ENCODE measurements at regions not wholly inside any gene's neighbourhood (a gene's known extent, or its start where the extent isn't known, plus 50 kb on each side); places are given as distances from the start of the nearest gene placed in this dataset.
A peak's percentile ranks its signal among the peaks of the same experiment; 100 is the strongest.

GRCh38 chr9:69955536-69956355 lies 87.9 kb upstream of the MAMDC2 start:
- no CpG with 5 or more reads among the region's 6 CpGs for WGBS (ENCODE audit: extremely low coverage, insufficient coverage, insufficient read length)
- no peaks in the 10 kb centered on the region for H3K79me2 ChIP-seq (ENCODE audit: control insufficient read depth, insufficient read depth, low read length, poor library complexity)
- H2BK5ac ChIP-seq (ENCODE audit: low read depth, low read length, poor library complexity): no peak overlapping the region
- H3K23ac ChIP-seq (ENCODE audit: low read length): no peak overlapping the region
- H4K91ac ChIP-seq (ENCODE audit: low read depth, low read length): no peak overlapping the region
- H3K9me3 ChIP-seq (ENCODE audit: insufficient read depth, low read depth, low read length): no peaks in the 10 kb centered on the region
- no peaks in the 10 kb centered on the region for H3K27me3 ChIP-seq (ENCODE audit: insufficient read depth, low read length)
- H3K27ac ChIP-seq (ENCODE audit: low read depth, low read length): no peak overlapping the region
- H2BK120ac ChIP-seq (ENCODE audit: insufficient read depth, low read length, poor library complexity): no peak overlapping the region
- H3K4me2 ChIP-seq (ENCODE audit: low read length): no peak overlapping the region
- H3K18ac ChIP-seq (ENCODE audit: low read length): no peak overlapping the region
- no peak overlapping the region for H3K4ac ChIP-seq (ENCODE audit: low read depth, low read length)
- H2AK5ac ChIP-seq (ENCODE audit: low read length): no peak overlapping the region
- H3K4me3 ChIP-seq (ENCODE audit: low read depth, low read length): no peak overlapping the region
- H2AFZ ChIP-seq (ENCODE audit: insufficient read depth, low read length, poor library complexity): no peak overlapping the region
- H4K8ac ChIP-seq (ENCODE audit: low read depth, low read length): no peak overlapping the region
- H3K9ac ChIP-seq (ENCODE audit: low read length): no peak overlapping the region
- no peaks in the 10 kb centered on the region for H3K36me3 ChIP-seq (ENCODE audit: control insufficient read depth in 1 of 2, insufficient read depth in 2 of 2, low read length in 2 of 2)
- peak in 1 of 2 donors; percentile 52 for DNase-seq
- no peaks in the 10 kb centered on the region for H3K79me1 ChIP-seq (ENCODE audit: low read length)
- H3K14ac ChIP-seq (ENCODE audit: low read length): no peak overlapping the region
- H4K12ac ChIP-seq (ENCODE audit: low read depth, low read length): no peak overlapping the region
- H3K4me1 ChIP-seq (ENCODE audit: control insufficient read depth in 1 of 2, insufficient read depth in 2 of 2, low read length in 2 of 2): no peaks in the 10 kb centered on the region
- no peak overlapping the region for H2BK12ac ChIP-seq (ENCODE audit: low read length)

GRCh38 chr9:69961843-69962242 lies 81.8 kb upstream of the MAMDC2 start:
- Histone ChIP-seq H2AFZ (ENCODE audit: insufficient read depth, low read length, poor library complexity) (no peak overlapping the region), H3K23ac (ENCODE audit: low read length) (no peak overlapping the region), H3K27ac (ENCODE audit: low read depth, low read length) (no peak overlapping the region), H2BK5ac (ENCODE audit: low read depth, low read length, poor library complexity) (no peak overlapping the region), H3K9me3 (ENCODE audit: insufficient read depth, low read depth, low read length) (no peaks in the 10 kb centered on the region), H3K4ac (ENCODE audit: low read depth, low read length) (no peak overlapping the region), H3K79me2 (ENCODE audit: control insufficient read depth, insufficient read depth, low read length, poor library complexity) (no peaks in the 10 kb centered on the region), H3K4me3 (ENCODE audit: low read depth, low read length) (no peak overlapping the region), H3K4me2 (ENCODE audit: low read length) (no peak overlapping the region), H3K9ac (ENCODE audit: low read length) (no peak overlapping the region), H2BK12ac (ENCODE audit: low read length) (no peak overlapping the region), H2BK120ac (ENCODE audit: insufficient read depth, low read length, poor library complexity) (no peak overlapping the region), H2AK5ac (ENCODE audit: low read length) (no peak overlapping the region), H3K79me1 (ENCODE audit: low read length) (no peaks in the 10 kb centered on the region), H3K27me3 (ENCODE audit: insufficient read depth, low read length) (no peaks in the 10 kb centered on the region), H3K18ac (ENCODE audit: low read length) (no peak overlapping the region), H3K4me1 (ENCODE audit: control insufficient read depth in 1 of 2, insufficient read depth in 2 of 2, low read length in 2 of 2) (peaks cover 0 to 3% of the 10 kb centered on the region in 2 experiments), H4K12ac (ENCODE audit: low read depth, low read length) (no peak overlapping the region), H4K91ac (ENCODE audit: low read depth, low read length) (no peak overlapping the region), H3K36me3 (ENCODE audit: control insufficient read depth in 1 of 2, insufficient read depth in 2 of 2, low read length in 2 of 2) (no peaks in the 10 kb centered on the region), H3K14ac (ENCODE audit: low read length) (no peak overlapping the region), H4K8ac (ENCODE audit: low read depth, low read length) (no peak overlapping the region)
- WGBS (ENCODE audit: extremely low coverage, insufficient coverage, insufficient read length): no CpG with 5 or more reads among the region's 1 CpG
- peak; percentile 85 to 97 for DNase-seq

- Histone ChIP-seq H3K23ac (ENCODE audit: low read length) (no peak overlapping the region), H3K14ac (ENCODE audit: low read length) (no peak overlapping the region), H2BK120ac (ENCODE audit: insufficient read depth, low read length, poor library complexity) (no peak overlapping the region), H3K9me3 (ENCODE audit: insufficient read depth, low read depth, low read length) (no peaks in the 10 kb centered on the region), H3K4ac (ENCODE audit: low read depth, low read length) (no peak overlapping the region), H3K36me3 (ENCODE audit: control insufficient read depth in 1 of 2, insufficient read depth in 2 of 2, low read length in 2 of 2) (no peaks in the 10 kb centered on the region), H3K4me2 (ENCODE audit: low read length) (no peak overlapping the region), H4K12ac (ENCODE audit: low read depth, low read length) (no peak overlapping the region), H4K8ac (ENCODE audit: low read depth, low read length) (no peak overlapping the region), H3K4me1 (ENCODE audit: control insufficient read depth in 1 of 2, insufficient read depth in 2 of 2, low read length in 2 of 2) (peaks cover 0 to 3% of the 10 kb centered on the region in 2 experiments), H3K79me2 (ENCODE audit: control insufficient read depth, insufficient read depth, low read length, poor library complexity) (no peaks in the 10 kb centered on the region), H2BK5ac (ENCODE audit: low read depth, low read length, poor library complexity) (no peak overlapping the region), H3K18ac (ENCODE audit: low read length) (no peak overlapping the region), H3K9ac (ENCODE audit: low read length) (no peak overlapping the region), H3K27ac (ENCODE audit: low read depth, low read length) (no peak overlapping the region), H2AK5ac (ENCODE audit: low read length) (no peak overlapping the region), H3K27me3 (ENCODE audit: insufficient read depth, low read length) (no peaks in the 10 kb centered on the region), H3K79me1 (ENCODE audit: low read length) (no peaks in the 10 kb centered on the region), H3K4me3 (ENCODE audit: low read depth, low read length) (no peak overlapping the region), H2BK12ac (ENCODE audit: low read length) (no peak overlapping the region), H2AFZ (ENCODE audit: insufficient read depth, low read length, poor library complexity) (no peak overlapping the region), H4K91ac (ENCODE audit: low read depth, low read length) (no peak overlapping the region)
- peak in 1 of 2 donors; percentile 29 for DNase-seq
- WGBS (ENCODE audit: extremely low coverage, insufficient coverage, insufficient read length): 100% methylated on average over 1 of the region's 9 CpGs
Measured at GRCh38 chr9:69963803-69964202, 79.8 kb upstream of the MAMDC2 start.

- no peak overlapping the region for H2AK5ac ChIP-seq (ENCODE audit: low read length)
- H3K79me1 ChIP-seq (ENCODE audit: low read length): no peaks in the 10 kb centered on the region
- H2BK12ac ChIP-seq (ENCODE audit: low read length): no peak overlapping the region
- H2BK5ac ChIP-seq (ENCODE audit: low read depth, low read length, poor library complexity): no peak overlapping the region
- no peak overlapping the region for H3K14ac ChIP-seq (ENCODE audit: low read length)
- no peak overlapping the region for H3K18ac ChIP-seq (ENCODE audit: low read length)
- H4K8ac ChIP-seq (ENCODE audit: low read depth, low read length): no peak overlapping the region
- no peak overlapping the region for H4K12ac ChIP-seq (ENCODE audit: low read depth, low read length)
- H3K4ac ChIP-seq (ENCODE audit: low read depth, low read length): no peak overlapping the region
- H3K9me3 ChIP-seq (ENCODE audit: insufficient read depth, low read depth, low read length): no peaks in the 10 kb centered on the region
- no peak overlapping the region for H3K23ac ChIP-seq (ENCODE audit: low read length)
- H3K36me3 ChIP-seq (ENCODE audit: control insufficient read depth in 1 of 2, insufficient read depth in 2 of 2, low read length in 2 of 2): no peaks in the 10 kb centered on the region
- H2AFZ ChIP-seq (ENCODE audit: insufficient read depth, low read length, poor library complexity): no peak overlapping the region
- peaks cover 0 to 3% of the 10 kb centered on the region in 2 experiments for H3K4me1 ChIP-seq (ENCODE audit: control insufficient read depth in 1 of 2, insufficient read depth in 2 of 2, low read length in 2 of 2)
- DNase-seq: peak; percentile 89 to 97
- H3K4me3 ChIP-seq (ENCODE audit: low read depth, low read length): no peak overlapping the region
- H3K27ac ChIP-seq (ENCODE audit: low read depth, low read length): no peak overlapping the region
- H4K91ac ChIP-seq (ENCODE audit: low read depth, low read length): no peak overlapping the region
- H3K4me2 ChIP-seq (ENCODE audit: low read length): no peak overlapping the region
- no peaks in the 10 kb centered on the region for H3K79me2 ChIP-seq (ENCODE audit: control insufficient read depth, insufficient read depth, low read length, poor library complexity)
- no peak overlapping the region for H3K9ac ChIP-seq (ENCODE audit: low read length)
- no peak overlapping the region for H2BK120ac ChIP-seq (ENCODE audit: insufficient read depth, low read length, poor library complexity)
- no peaks in the 10 kb centered on the region for H3K27me3 ChIP-seq (ENCODE audit: insufficient read depth, low read length)
- no CpG with 5 or more reads among the region's 1 CpG for WGBS (ENCODE audit: extremely low coverage, insufficient coverage, insufficient read length)
Measured at GRCh38 chr9:69964446-69964845, 79.2 kb upstream of the MAMDC2 start.

Data from trophoblast cell (in vitro differentiated cells and primary cell).